ENCODE measurements at regions not wholly inside any gene's neighbourhood (a gene's known extent, or its start where the extent isn't known, plus 50 kb on each side); places are given as distances from the start of the nearest gene placed in this dataset.

- Histone ChIP-seq H3K4me1 (peaks cover 0 to 22% (median 8%) of the 10 kb centered on the region in 4 donors), H3K4me3 (no peak overlapping the region), H3K27me3 (no peaks in the 10 kb centered on the region), H3K36me3 (no peaks in the 10 kb centered on the region), H3K9me3 (no peaks in the 10 kb centered on the region), H3K27ac (peak overlapping the region; percentile 59 to 88 (median 66))
- peak; percentile 43 to 73 for DNase-seq (ENCODE audit: low spot score in 2 of 2)
- 45 to 55% methylated on average over 12 of the region's 12 CpGs for WGBS, 2 donors
- TF ChIP-seq EP300 (IDR thresholded peaks at IDR 0.05) (peak in 1 of 2 donors; percentile 79), POLR2A (IDR thresholded peaks at IDR 0.05) (no peak), CTCF (IDR thresholded peaks at IDR 0.05) (no peak)
These were observed 119.6 kb downstream of the ASB7 start for GRCh38 chr15:100721758-100722550.

- DNase-seq (ENCODE audit: low spot score in 2 of 2), result no peak
- Histone ChIP-seq H3K4me1 (peaks cover 0 to 22% (median 8%) of the 10 kb centered on the region in 4 donors), H3K9me3 (no peaks in the 10 kb centered on the region), H3K27me3 (no peaks in the 10 kb centered on the region), H3K36me3 (no peaks in the 10 kb centered on the region), H3K27ac (peak overlapping the region in 2 of 4 donors; percentile 70 to 88), H3K4me3 (no peak overlapping the region)
- TF ChIP-seq POLR2A (IDR thresholded peaks at IDR 0.05), result no peak
- no peak for TF ChIP-seq EP300 (IDR thresholded peaks at IDR 0.05)
- no peak for TF ChIP-seq CTCF (IDR thresholded peaks at IDR 0.05)
- WGBS, 2 donors, result 77 to 83% methylated on average over 3 of the region's 3 CpGs
These were observed 120.3 kb downstream of the ASB7 start for GRCh38 chr15:100722551-100723314.

GRCh38 chr15:100723315-100723801 lies 121.0 kb downstream of the ASB7 start:
- Histone ChIP-seq H3K36me3 (no peaks in the 10 kb centered on the region), H3K27ac (peak overlapping the region in 2 of 4 donors; percentile 70 to 88), H3K9me3 (no peaks in the 10 kb centered on the region), H3K27me3 (no peaks in the 10 kb centered on the region), H3K4me1 (peaks cover 0 to 22% (median 8%) of the 10 kb centered on the region in 4 donors), H3K4me3 (no peak overlapping the region)
- TF ChIP-seq CTCF (IDR thresholded peaks at IDR 0.05) (no peak), EP300 (IDR thresholded peaks at IDR 0.05) (no peak), POLR2A (IDR thresholded peaks at IDR 0.05) (no peak)
- peak in 1 of 2 donors; percentile 3 for DNase-seq (ENCODE audit: low spot score in 2 of 2)
- 83 to 89% methylated on average over 6 of the region's 6 CpGs for WGBS, 2 donors

GRCh38 chr15:100725121-100726069 lies 123.0 kb downstream of the ASB7 start:
- Histone ChIP-seq H3K27me3 (no peaks in the 10 kb centered on the region), H3K9me3 (no peaks in the 10 kb centered on the region), H3K4me3 (no peak overlapping the region), H3K4me1 (peaks cover 0 to 22% (median 8%) of the 10 kb centered on the region in 4 donors), H3K36me3 (no peaks in the 10 kb centered on the region), H3K27ac (peak overlapping the region in 1 of 4 donors; percentile 32)
- 65 to 73% methylated on average over 10 of the region's 10 CpGs for WGBS, 2 donors
- DNase-seq (ENCODE audit: low spot score in 2 of 2), result peak in 1 of 2 donors; percentile 7
- TF ChIP-seq EP300 (IDR thresholded peaks at IDR 0.05), result no peak
- no peak for TF ChIP-seq POLR2A (IDR thresholded peaks at IDR 0.05)
- no peak for TF ChIP-seq CTCF (IDR thresholded peaks at IDR 0.05)
